Erythroblast (primary cell): ENCODE measurements at regions not wholly inside any gene's neighbourhood (a gene's known extent, or its start where the extent isn't known, plus 50 kb on each side); places are given as distances from the start of the nearest gene placed in this dataset.

Source experiments
- DNase-seq, 2 experiments: peaks; one replicate each; lab custom pipeline; 2025; lab: John Stamatoyannopoulos, UW
- GATA1 ChIP-seq: IDR thresholded peaks from 2 replicates; pipeline ENCODE4 v1.6.1; 2011; ENCODE audit warnings: low read depth, mild to moderate bottlenecking, control low read depth, low read length, moderate library complexity
- POLR2A ChIP-seq: IDR thresholded peaks from 2 replicates; pipeline ENCODE4 v1.6.1; 2011; ENCODE audit warnings: mild to moderate bottlenecking, low read length

DNA sequence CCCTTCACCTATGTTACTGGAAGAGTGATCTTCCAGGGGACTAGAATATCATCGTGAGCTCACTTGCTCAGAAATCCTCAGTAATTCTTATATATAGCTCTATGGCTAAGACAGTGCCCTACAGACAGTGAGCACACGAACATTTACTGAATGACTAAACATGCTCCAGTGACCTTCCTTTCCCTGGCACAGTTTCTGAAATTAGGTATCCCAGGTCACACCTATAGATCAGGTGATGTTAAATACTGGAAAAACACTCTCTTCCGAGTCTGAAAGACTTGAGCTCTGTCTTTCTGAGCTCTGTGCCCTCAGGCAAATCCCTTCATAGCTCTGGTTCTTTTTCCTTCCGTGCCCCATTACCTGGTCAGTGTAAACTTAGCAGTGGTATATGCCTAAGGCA, 239.4 kb upstream of the LRIG1 start:
- TF ChIP-seq GATA1 (no peak), POLR2A (no peak)
- no peak for DNase-seq

- no peak for DNase-seq
- TF ChIP-seq GATA1 (no peak), POLR2A (no peak)
Measured at GRCh38 chr3:66744521-66744920, 243.7 kb upstream of the LRIG1 start.

DNA sequence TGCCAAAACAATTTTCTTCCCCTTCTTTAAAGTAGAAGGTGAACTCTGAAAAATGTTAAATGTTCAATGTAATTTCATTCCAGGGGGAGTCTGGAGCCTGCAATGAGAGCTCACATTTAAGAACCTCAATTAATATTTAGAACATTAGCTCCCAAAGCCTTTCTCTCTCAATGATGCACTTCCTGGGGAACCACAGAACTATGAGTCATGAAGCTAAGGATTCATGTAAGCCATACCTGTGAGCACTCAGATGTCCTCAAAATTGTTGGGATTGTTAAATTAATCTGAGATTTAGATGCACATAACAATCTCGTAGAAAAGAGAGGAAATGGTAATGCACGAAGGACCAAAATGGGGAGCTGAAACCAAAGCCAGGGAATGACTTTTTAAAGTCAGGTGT, 244.2 kb upstream of the LRIG1 start:
- no peak for TF ChIP-seq POLR2A
- no peak for DNase-seq

- DNase-seq = no peak
- no peak for TF ChIP-seq POLR2A
- no peak for TF ChIP-seq GATA1
Measured at GRCh38 chr3:66747261-66747660, 246.4 kb upstream of the LRIG1 start.

- no peak for TF ChIP-seq POLR2A
- no peak for TF ChIP-seq GATA1
- no peak for DNase-seq
Measured at GRCh38 chr3:66747696-66748095, 246.9 kb upstream of the LRIG1 start.

GRCh38 chr3:66748175-66748876, 247.5 kb upstream of the LRIG1 start:
- DNase-seq = no peak
- TF ChIP-seq GATA1 = no peak
- no peak for TF ChIP-seq POLR2A

GRCh38 chr3:66751842-66752241, 246.3 kb upstream of the KBTBD8 start:
- TF ChIP-seq POLR2A (no peak), GATA1 (no peak)
- no peak for DNase-seq

DNA sequence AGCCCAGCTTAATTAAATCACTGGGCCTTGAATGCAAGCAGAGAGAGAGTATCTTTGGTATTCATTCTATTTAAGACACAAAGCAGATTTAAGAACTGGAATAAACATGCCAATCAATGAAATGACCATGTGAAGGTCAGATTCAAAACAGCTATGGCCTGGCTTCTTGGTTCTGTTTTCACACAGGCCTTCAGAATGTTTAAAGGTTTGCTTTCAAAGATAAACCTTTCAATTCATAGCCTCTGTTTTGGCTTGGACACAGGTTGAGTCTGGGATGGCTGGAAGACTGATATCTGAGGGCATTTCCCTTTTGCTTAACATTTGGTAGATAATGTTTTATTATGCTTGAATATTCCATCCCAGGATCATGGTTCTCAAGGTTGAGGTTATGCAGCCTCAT, 244.4 kb upstream of the KBTBD8 start:
- no peak for TF ChIP-seq GATA1
- no peak for DNase-seq

- no peak for TF ChIP-seq GATA1
- TF ChIP-seq POLR2A = no peak
- DNase-seq = no peak
Measured at GRCh38 chr3:66754613-66755012, 243.5 kb upstream of the KBTBD8 start.

- TF ChIP-seq GATA1 (no peak), POLR2A (no peak)
- no peak for DNase-seq
Measured at GRCh38 chr3:66755924-66756323, 242.2 kb upstream of the KBTBD8 start.

DNA sequence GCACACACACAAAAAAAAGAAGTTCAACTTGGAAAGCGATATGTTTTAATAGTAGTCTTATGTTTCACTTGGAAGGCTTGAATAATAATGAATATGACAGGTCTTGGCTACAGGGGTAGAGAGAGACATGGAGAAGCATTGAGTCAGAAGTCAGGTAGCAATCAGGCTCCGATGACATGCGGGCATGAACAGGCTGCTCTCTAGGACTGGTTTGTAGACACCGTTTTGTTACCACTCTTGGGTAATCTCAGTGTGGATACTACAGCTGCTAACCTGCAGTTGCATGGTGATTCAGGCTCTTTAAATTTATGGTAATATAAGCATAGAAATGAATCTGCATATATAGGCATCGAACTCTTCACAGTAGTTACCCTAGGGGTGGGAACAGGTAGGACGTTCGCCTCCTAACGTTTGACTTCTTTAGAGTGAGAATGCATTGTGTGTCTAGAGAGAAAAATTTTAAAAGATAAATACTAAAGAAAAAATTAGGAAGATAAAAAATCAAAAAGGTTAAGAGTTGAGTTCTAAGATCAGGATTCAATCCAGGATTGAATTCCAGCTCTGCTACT, 241.6 kb upstream of the KBTBD8 start:
- no peak for TF ChIP-seq POLR2A
- TF ChIP-seq GATA1 = no peak
- no peak for DNase-seq

GRCh38 chr3:66761093-66761780, 236.9 kb upstream of the KBTBD8 start:
- DNase-seq = no peak
- no peak for TF ChIP-seq GATA1

DNA sequence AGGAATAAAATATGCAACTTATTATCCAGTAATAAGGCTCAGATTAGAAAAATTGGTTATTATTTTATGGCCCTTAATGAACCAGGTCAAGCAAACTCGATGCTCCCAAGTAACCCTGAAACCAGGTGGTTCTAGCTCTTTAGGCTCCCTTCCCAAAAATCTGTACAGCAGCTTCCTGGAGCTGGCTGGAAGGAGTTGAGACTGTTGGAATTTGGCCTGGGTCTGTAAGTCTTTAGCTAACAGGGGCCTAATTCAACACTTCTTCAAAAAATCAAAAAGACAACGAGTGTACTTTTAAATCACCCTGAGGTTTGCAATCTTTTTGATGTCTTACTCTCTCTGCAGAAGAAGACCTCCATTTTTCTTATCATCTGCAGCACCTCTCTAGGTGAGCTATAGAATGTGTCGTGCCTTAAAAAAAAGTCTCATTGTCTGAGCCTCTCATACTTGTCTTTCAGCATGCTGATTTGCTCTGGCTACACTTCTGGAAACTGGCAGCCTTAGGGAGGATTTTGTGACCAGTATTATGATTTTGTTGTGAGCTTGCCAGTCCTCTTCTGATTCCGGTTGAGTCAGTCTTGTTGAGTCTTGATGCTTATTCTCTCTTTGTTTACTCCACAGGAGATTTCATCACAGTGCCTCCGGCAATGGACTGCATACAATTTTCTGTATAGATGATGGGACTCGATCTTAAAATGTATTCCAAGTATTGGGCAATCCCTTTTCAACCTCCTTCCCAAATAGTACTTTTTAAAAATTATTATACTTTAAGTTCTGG, 235.0 kb upstream of the KBTBD8 start:
- no peak for DNase-seq
- no peak for TF ChIP-seq GATA1
- TF ChIP-seq POLR2A = no peak

- no peak for DNase-seq
- TF ChIP-seq GATA1 (no peak), POLR2A (no peak)
Measured at GRCh38 chr3:66778107-66778506, 220.0 kb upstream of the KBTBD8 start.

DNA sequence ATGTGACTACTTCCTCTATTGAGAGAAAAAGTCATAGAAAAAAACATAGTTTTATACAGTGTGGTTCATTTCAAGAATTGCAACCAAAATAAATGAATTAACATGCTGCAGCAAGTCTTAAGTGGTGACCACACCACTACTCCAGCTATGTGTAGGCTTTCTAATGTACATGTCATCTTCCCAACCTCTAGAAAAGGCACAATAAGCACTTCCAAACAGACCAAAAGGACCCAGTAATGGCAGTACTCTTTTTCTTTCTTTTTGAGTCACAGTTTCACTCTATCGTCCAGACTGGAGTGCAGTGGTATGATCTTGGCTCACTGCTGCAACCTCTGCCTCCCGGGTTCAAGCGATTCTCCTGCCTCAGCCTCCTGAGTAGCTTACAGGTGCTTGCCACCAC, 219.3 kb upstream of the KBTBD8 start:
- TF ChIP-seq GATA1 (no peak), POLR2A (no peak)
- DNase-seq = no peak
